ENCODE measurements at regions not wholly inside any gene's neighbourhood (a gene's known extent, or its start where the extent isn't known, plus 50 kb on each side); places are given as distances from the start of the nearest gene placed in this dataset.
"Not testable (repeated sequence)": the region's sequence is repeated elsewhere in the genome, so short reads cannot be mapped to it uniquely, and the experiment has no call there.

- Histone ChIP-seq H3K27ac (peak overlapping the region; percentile 67 to 83), H3K4me3 (no peak overlapping the region), H3K4me1 (replicated peaks in 1 of 2) (peaks cover 59 to 70% of the 10 kb centered on the region in 2 donors)
- no peak for ATAC-seq (replicated peaks in 6 of 8)
- in situ Hi-C loops (cut with MboI; ENCODE audit: low pct_unique_long_range_greater_than_20kb in 2 of 9, low sequenced_read_pairs in 9 of 9, unreplicated experiment in 9 of 9), result loop anchor here in 1 of 9 experiments (25.0 kb wide), 1 partner anchor 276 kb away; no protein-coding TSS in a partner anchor
- WGBS, 10 experiments, result 33 to 100% (median 60%) methylated on average over 1 of the region's 1 CpG; no CpG with 5 or more reads in 5 of the 10 experiments
Observed at GRCh38 chr12:75813072-75813471, 218.5 kb downstream of the PHLDA1 start.

GRCh38 chr12:75812271-75813018 is 219.1 kb downstream of the PHLDA1 start:
- H3K4me3 ChIP-seq, result peak overlapping the region in 1 of 5 donors; percentile 10
- peak; percentile 42 to 74 (median 68) for ATAC-seq (replicated peaks in 6 of 8)
- H3K4me1 ChIP-seq (replicated peaks in 1 of 2), result peaks cover 59 to 70% of the 10 kb centered on the region in 2 donors
- in situ Hi-C loops (cut with MboI; ENCODE audit: low pct_unique_long_range_greater_than_20kb in 2 of 9, low sequenced_read_pairs in 9 of 9, unreplicated experiment in 9 of 9), result loop anchor here in 1 of 9 experiments (25.0 kb wide), 1 partner anchor 275 kb away; no protein-coding TSS in a partner anchor
- WGBS, 10 experiments, result 0 to 21% (median 5%) methylated on average over 1 to 9 of the region's 9 CpGs
- H3K27ac ChIP-seq, result peak overlapping the region; percentile 67 to 83

- Histone ChIP-seq H3K4me3 (no peak overlapping the region), H3K27ac (no peak overlapping the region), H3K4me1 (replicated peaks in 1 of 2) (peaks cover 48 to 55% of the 10 kb centered on the region in 2 donors)
- WGBS, 10 experiments, result 0 to 89% (median 9%) methylated on average over 1 to 2 of the region's 2 CpGs
- in situ Hi-C loops (cut with MboI; ENCODE audit: low pct_unique_long_range_greater_than_20kb in 2 of 9, low sequenced_read_pairs in 9 of 9, unreplicated experiment in 9 of 9), result loop anchor here in 1 of 9 experiments (25.0 kb wide), 1 partner anchor 272 kb away; no protein-coding TSS in a partner anchor
- ATAC-seq (replicated peaks in 6 of 8), result peak in 5 of 8 experiments; percentile 46 to 77 (median 61)
Observed at GRCh38 chr12:75809746-75810145, 221.8 kb downstream of the PHLDA1 start.

GRCh38 chr12:75807494-75807893 is 224.1 kb downstream of the PHLDA1 start:
- 80 to 100% (median 100%) methylated on average over 1 of the region's 1 CpG; no CpG with 5 or more reads in 5 of the 10 experiments for WGBS, 10 experiments
- H3K4me1 ChIP-seq (replicated peaks in 1 of 2), result peaks cover 30 to 32% of the 10 kb centered on the region in 2 donors
- H3K4me3 ChIP-seq, result no peak overlapping the region
- no peak for ATAC-seq (replicated peaks in 6 of 8)
- no peak overlapping the region for H3K27ac ChIP-seq
- in situ Hi-C loops (cut with MboI; ENCODE audit: low pct_unique_long_range_greater_than_20kb in 2 of 9, low sequenced_read_pairs in 9 of 9, unreplicated experiment in 9 of 9), result loop anchor here in 1 of 9 experiments (25.0 kb wide), 1 partner anchor 270 kb away; no protein-coding TSS in a partner anchor

GRCh38 chr12:75805905-75806304 is 225.7 kb downstream of the PHLDA1 start:
- in situ Hi-C loops (cut with MboI; ENCODE audit: low pct_unique_long_range_greater_than_20kb in 2 of 9, low sequenced_read_pairs in 9 of 9, unreplicated experiment in 9 of 9), result loop anchor here in 1 of 9 experiments (25.0 kb wide), 1 partner anchor 269 kb away; no protein-coding TSS in a partner anchor
- peaks cover 17 to 18% of the 10 kb centered on the region in 2 donors for H3K4me1 ChIP-seq (replicated peaks in 1 of 2)
- ATAC-seq (replicated peaks in 6 of 8), result peak in 2 of 8 experiments; percentile 90 to 97
- no peak overlapping the region for H3K27ac ChIP-seq
- H3K4me3 ChIP-seq, result no peak overlapping the region
- 14 to 100% (median 87%) methylated on average over 1 to 2 of the region's 2 CpGs; no CpG with 5 or more reads in 1 of the 10 experiments for WGBS, 10 experiments

GRCh38 chr12:75805320-75805719 is 226.3 kb downstream of the PHLDA1 start:
- H3K4me1 ChIP-seq (replicated peaks in 1 of 2), result peaks cover 14 to 16% of the 10 kb centered on the region in 2 donors
- in situ Hi-C loops (cut with MboI; ENCODE audit: low pct_unique_long_range_greater_than_20kb in 2 of 9, low sequenced_read_pairs in 9 of 9, unreplicated experiment in 9 of 9), result loop anchor here in 1 of 9 experiments (25.0 kb wide), 1 partner anchor 268 kb away; no protein-coding TSS in a partner anchor
- WGBS, 10 experiments, result 43 to 100% (median 86%) methylated on average over 1 to 2 of the region's 2 CpGs
- no peak for ATAC-seq (replicated peaks in 6 of 8)
- H3K27ac ChIP-seq, result no peak overlapping the region
- no peak overlapping the region for H3K4me3 ChIP-seq

GRCh38 chr12:75798136-75798926 is 233.2 kb downstream of the PHLDA1 start:
- no peak overlapping the region for H3K4me3 ChIP-seq
- no peak overlapping the region for H3K27ac ChIP-seq
- H3K4me1 ChIP-seq (replicated peaks in 1 of 2), result no peaks in the 10 kb centered on the region
- 40 to 100% (median 81%) methylated on average over 1 to 4 of the region's 4 CpGs for WGBS, 10 experiments
- in situ Hi-C loops (cut with MboI; ENCODE audit: low pct_unique_long_range_greater_than_20kb in 2 of 9, low sequenced_read_pairs in 9 of 9, unreplicated experiment in 9 of 9), result no loop called here
- no peak for ATAC-seq (replicated peaks in 6 of 8)

GRCh38 chr12:75795125-75795524 is 236.5 kb downstream of the PHLDA1 start:
- Histone ChIP-seq H3K4me3 (no peak overlapping the region), H3K27ac (no peak overlapping the region), H3K4me1 (replicated peaks in 1 of 2) (peaks cover 0 to 5% of the 10 kb centered on the region in 2 donors)
- in situ Hi-C loops (cut with MboI; ENCODE audit: low pct_unique_long_range_greater_than_20kb in 2 of 9, low sequenced_read_pairs in 9 of 9, unreplicated experiment in 9 of 9), result no loop called here
- ATAC-seq (replicated peaks in 6 of 8), result no peak

- in situ Hi-C loops (cut with MboI; ENCODE audit: low pct_unique_long_range_greater_than_20kb in 2 of 9, low sequenced_read_pairs in 9 of 9, unreplicated experiment in 9 of 9), result no loop called here
- H3K4me3 ChIP-seq, result no peak overlapping the region
- H3K4me1 ChIP-seq (replicated peaks in 1 of 2), result peaks cover 0 to 5% of the 10 kb centered on the region in 2 donors
- 0 to 60% (median 20%) methylated on average over 1 of the region's 1 CpG; no CpG with 5 or more reads in 6 of the 10 experiments for WGBS, 10 experiments
- ATAC-seq (replicated peaks in 6 of 8), result no peak
- H3K27ac ChIP-seq, result no peak overlapping the region
Observed at GRCh38 chr12:75792687-75793086, 238.9 kb downstream of the PHLDA1 start.

- no peak overlapping the region for H3K4me3 ChIP-seq
- H3K27ac ChIP-seq, result no peak overlapping the region
- peaks cover 0 to 5% of the 10 kb centered on the region in 2 donors for H3K4me1 ChIP-seq (replicated peaks in 1 of 2)
- ATAC-seq (replicated peaks in 6 of 8), result peak in 2 of 8 experiments; percentile 34 to 69
- in situ Hi-C loops (cut with MboI; ENCODE audit: low pct_unique_long_range_greater_than_20kb in 2 of 9, low sequenced_read_pairs in 9 of 9, unreplicated experiment in 9 of 9), result no loop called here
Observed at GRCh38 chr12:75790219-75790618, 241.4 kb downstream of the PHLDA1 start.

- in situ Hi-C loops (cut with MboI; ENCODE audit: low pct_unique_long_range_greater_than_20kb in 2 of 9, low sequenced_read_pairs in 9 of 9, unreplicated experiment in 9 of 9); H3K27ac ChIP-seq; H3K4me3 ChIP-seq; H3K4me1 ChIP-seq (replicated peaks in 1 of 2); ATAC-seq (replicated peaks in 6 of 8): not testable (repeated sequence)
- WGBS, 10 experiments, result 60 to 100% (median 92%) methylated on average over 1 to 2 of the region's 2 CpGs; no CpG with 5 or more reads in 2 of the 10 experiments
Observed at GRCh38 chr12:75787146-75787545, 244.4 kb downstream of the PHLDA1 start.

- Histone ChIP-seq H3K4me3 (no peak overlapping the region), H3K4me1 (replicated peaks in 1 of 2) (peaks cover 0 to 5% of the 10 kb centered on the region in 2 donors), H3K27ac (no peak overlapping the region)
- in situ Hi-C loops (cut with MboI; ENCODE audit: low pct_unique_long_range_greater_than_20kb in 2 of 9, low sequenced_read_pairs in 9 of 9, unreplicated experiment in 9 of 9), result no loop called here
- 81 to 100% (median 90%) methylated on average over 1 to 3 of the region's 3 CpGs; no CpG with 5 or more reads in 1 of the 10 experiments for WGBS, 10 experiments
- no peak for ATAC-seq (replicated peaks in 6 of 8)
Observed at GRCh38 chr12:75786070-75786469, 245.5 kb downstream of the PHLDA1 start.

GRCh38 chr12:75784591-75784990 is 247.0 kb downstream of the PHLDA1 start:
- H3K4me1 ChIP-seq (replicated peaks in 1 of 2), result no peaks in the 10 kb centered on the region
- 80 to 100% (median 100%) methylated on average over 1 to 2 of the region's 2 CpGs; no CpG with 5 or more reads in 5 of the 10 experiments for WGBS, 10 experiments
- in situ Hi-C loops (cut with MboI; ENCODE audit: low pct_unique_long_range_greater_than_20kb in 2 of 9, low sequenced_read_pairs in 9 of 9, unreplicated experiment in 9 of 9), result no loop called here
- ATAC-seq (replicated peaks in 6 of 8), result peak in 3 of 8 experiments; percentile 44 to 97 (median 50)
- H3K4me3 ChIP-seq, result no peak overlapping the region
- H3K27ac ChIP-seq, result no peak overlapping the region
